ENCODE measurements at regions not wholly inside any gene's neighbourhood (a gene's known extent, or its start where the extent isn't known, plus 50 kb on each side); places are given as distances from the start of the nearest gene placed in this dataset.

DNA sequence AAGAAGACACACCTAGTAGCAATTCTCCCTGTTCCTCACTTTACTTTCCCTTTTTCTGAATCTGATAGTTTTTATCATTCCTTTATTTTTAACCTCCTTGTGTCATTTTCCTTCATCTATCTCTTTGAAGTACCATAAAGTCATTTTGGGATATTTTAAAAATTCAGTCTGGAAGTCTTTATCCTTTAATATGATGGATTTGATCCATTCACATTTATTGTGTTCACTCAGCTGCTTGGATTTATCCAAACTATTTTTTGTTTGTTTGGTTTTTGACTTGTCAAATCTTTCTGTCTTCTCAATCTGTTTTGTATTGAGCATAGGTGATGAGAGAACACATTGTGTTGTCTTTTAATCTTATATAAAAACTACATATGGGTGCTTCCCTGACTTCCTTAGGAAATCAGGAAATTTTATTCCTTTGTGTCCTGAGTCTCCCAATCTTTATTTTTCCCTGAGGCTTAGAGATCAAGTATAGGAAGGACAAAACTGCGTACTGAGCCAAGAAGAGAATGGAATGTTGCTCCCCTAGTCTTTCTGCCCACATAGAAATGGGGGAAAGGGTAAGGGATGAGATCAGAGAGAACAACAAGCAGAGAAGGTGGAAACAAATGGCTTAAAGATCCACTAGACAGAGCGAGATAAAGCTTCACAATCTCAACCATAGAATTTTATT, 132.7 kb upstream of the HABP2 start:
- DNase-seq (ENCODE audit: low read depth): no peak

GRCh38 chr10:113420733-113421675, 131.8 kb upstream of the HABP2 start:
- no peak for DNase-seq (ENCODE audit: low read depth)

DNA sequence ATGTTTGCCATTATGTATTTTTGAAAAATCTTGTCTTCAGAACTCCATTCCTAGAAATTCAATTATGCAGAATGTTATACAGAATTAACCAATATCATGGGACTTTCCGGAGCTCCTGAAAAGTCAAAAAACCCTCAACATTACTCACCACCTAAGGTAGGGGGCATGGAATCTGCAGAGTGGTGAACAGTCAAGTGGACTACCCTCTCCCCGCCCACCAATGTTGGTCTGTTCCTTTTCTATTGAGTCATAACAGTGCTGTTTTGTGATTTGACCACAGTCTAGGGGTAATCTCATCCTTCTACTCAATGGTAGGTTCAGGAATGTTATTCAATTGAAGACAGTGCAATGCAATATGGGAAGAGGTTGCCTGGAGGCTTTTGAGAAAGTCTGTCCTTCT, 130.5 kb upstream of the HABP2 start:
- no peak for DNase-seq (ENCODE audit: low read depth)

- no peak for DNase-seq (ENCODE audit: low read depth)
Observed at GRCh38 chr10:113423981-113424721, 128.7 kb upstream of the HABP2 start.

DNA sequence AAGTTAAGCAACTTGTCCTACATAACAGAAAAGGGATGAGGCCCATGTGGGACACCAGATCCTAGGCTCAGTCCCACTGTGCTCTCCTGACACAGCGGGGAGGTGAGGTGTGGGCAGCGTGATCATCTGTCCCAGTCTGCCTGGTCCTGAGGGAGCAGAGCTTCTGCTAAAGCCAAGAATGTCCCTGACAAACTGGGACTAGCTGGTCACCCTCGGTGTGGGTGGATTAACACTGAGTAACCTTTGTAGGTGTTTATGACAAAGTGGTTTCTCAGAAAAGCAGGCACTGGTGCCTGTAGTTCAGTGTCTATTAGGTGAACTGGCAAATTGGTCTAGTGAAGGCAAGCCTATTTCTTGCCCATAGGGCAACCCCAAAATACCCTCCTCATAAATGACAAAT, 127.8 kb upstream of the HABP2 start:
- no peak for DNase-seq (ENCODE audit: low read depth)

GRCh38 chr10:113425541-113425951, 127.3 kb upstream of the HABP2 start:
- DNase-seq (ENCODE audit: low read depth): no peak

DNA sequence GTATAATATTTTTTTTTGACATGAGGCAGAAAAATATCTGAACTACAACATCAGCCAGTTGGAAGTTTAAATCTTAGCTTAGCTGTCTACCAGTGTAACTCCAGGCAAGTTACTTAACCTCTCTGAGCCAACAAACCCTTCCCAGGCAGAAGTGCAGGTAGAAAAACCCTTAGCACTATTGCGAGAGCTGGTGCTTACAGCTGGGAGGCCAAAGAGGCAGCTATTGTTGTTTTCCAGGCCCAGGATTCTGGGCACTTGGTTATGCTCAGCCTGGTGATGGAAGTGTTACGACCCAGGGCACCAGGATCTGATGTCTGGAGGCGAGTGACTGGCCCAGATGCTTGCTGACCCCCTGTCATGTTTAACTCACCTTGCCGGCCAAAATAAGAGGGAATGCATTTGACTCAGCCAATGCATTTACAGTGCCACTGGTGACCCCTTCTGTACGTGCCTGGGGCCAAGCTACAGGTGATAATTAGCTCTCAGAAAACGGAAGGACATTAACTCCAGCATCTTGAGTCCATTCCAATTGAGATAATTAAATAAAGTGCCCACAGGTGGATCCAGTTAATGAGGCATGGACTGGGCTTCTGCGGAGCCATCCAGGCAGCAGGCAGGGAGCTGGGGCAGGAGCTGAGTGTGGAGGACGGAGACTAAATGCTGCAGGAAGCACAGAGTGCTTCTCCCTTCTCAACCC, 126.5 kb upstream of the HABP2 start:
- DNase-seq (ENCODE audit: low read depth): no peak

DNA sequence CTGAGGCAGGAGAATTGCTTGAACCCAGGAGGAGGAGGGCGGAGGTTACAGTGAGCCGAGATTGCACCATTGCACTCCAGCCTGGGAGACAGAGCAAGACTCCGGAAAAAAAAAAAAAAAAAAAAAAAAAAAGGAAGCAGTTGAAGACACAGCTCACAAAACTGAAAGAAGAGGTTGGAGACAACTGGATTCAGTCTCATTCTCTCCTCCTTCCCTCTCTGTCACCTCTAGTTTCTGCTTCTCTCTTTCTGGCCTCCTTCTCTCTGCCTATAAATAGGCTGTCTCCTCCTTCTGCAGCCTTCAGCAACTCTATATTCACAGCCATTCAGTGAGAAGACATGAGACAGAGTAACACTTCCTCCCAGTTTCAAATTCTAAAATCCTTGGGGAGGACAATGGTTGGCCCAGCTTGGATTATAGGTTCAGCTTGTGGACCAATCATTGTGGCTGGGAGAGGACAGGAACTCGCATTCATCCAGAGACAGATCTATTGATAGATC, 125.6 kb upstream of the HABP2 start:
- no peak for DNase-seq (ENCODE audit: low read depth)

- no peak for DNase-seq (ENCODE audit: low read depth)
Observed at GRCh38 chr10:113427811-113428558, 124.9 kb upstream of the HABP2 start.

DNA sequence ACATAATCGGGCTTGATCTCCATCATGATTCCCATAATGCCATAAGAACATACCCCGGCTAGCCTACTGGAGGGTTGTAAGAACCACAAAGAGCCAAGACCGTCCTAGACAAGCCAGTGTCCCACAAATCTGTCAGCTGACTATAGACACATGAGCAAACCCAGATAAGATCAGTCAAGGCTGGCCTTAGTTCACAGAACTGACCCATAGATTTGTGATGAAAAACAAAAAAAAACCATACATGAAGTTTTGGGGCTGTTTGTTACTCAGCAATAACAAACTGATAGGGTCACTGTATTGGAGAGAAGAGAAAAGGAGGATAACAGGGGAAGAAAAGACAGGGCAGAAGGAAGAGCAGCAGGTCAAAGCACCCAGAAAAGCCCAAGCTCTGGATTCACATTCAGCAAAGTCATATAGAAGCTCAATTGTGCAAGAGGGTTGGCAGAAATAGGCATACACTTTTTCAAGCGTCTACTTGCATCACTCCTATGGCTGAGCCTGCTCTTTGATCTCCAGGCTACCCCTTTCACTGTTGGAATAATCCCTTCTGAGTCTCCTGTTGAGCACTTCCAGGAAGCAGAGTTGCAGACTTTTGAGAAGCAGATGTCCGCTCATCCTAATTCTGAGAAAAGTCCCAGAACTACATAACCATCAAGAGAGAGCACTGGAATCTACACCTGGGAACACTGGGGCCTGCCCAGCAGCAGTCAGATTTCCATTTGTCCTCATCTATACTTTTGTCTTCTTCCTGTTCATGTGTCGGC, 122.0 kb upstream of the HABP2 start:
- DNase-seq (ENCODE audit: low read depth): no peak

- no peak for DNase-seq (ENCODE audit: low read depth)
Observed at GRCh38 chr10:113431398-113432160, 121.3 kb upstream of the HABP2 start.

GRCh38 chr10:113433711-113434110, 119.1 kb upstream of the HABP2 start:
- no peak for DNase-seq (ENCODE audit: low read depth)

GRCh38 chr10:113434315-113434714, 118.5 kb upstream of the HABP2 start:
- no peak for DNase-seq (ENCODE audit: low read depth)

DNA sequence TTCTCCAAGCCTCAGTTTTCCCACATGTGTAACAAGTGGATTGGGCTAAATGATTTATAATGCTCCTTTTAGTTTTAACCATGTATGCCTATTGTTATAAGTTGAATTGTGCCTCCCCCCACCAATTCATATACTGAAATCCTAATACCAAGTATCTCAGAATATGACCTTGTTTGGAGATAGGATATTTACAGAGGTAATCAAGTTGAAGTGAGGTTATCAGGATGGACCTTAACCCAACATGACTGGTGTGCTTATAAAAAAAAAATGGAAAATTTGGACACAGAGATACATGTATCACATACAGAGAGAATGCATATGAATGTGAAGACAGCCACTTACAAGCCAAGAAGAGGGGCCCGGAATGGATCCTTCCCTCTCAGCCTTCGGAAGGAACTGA, 117.9 kb upstream of the HABP2 start:
- no peak for DNase-seq (ENCODE audit: low read depth)

DNA sequence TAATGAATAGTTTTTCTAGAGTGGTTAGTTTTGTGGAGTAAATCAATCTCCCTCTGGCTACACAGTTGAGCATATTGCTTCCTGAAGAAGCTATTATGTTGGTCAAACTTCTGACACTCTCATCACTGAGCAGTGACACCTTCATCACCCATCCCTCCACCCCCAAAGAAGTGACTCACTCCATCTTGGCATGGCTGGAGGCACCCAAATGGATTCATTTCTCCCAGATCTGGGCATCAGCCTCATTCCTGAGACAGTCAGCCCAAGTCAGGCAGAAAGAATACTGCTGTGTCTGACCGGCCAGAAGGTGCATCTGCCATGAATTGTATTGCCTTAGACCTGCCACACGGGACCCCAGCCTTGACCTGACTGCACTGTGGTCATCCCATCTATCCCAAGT, 117.0 kb upstream of the HABP2 start:
- no peak for DNase-seq (ENCODE audit: low read depth)

GRCh38 chr10:113436851-113437250, 116.0 kb upstream of the HABP2 start:
- no peak for DNase-seq (ENCODE audit: low read depth)

GRCh38 chr10:113438652-113439051, 114.2 kb upstream of the HABP2 start:
- peak; percentile 24 for DNase-seq (ENCODE audit: low read depth)

DNA sequence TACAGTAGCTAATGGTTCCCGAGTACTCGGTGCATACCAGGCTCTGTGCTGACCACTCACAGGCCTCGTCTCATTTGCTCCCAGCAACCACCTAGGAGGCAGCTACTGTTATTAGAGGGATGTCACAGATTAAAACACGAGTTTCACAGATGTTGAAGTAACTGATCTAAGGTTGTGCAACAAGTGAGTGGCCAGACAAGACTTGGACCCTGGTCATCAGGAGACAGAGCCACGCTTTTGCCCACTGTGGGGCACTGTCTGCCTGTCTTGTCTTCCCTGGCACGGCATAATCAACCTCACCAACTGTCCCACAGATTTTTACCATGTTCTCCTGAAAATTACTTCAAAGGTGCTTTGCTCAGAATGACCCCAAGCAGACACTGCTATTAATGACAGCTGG, 111.6 kb upstream of the HABP2 start:
- no peak for DNase-seq (ENCODE audit: low read depth)

- DNase-seq (ENCODE audit: low read depth): no peak
Observed at GRCh38 chr10:113441686-113442270, 111.1 kb upstream of the HABP2 start.
